WERI-Rb-1 (cell line): ENCODE measurements at regions not wholly inside any gene's neighbourhood (a gene's known extent, or its start where the extent isn't known, plus 50 kb on each side); places are given as distances from the start of the nearest gene placed in this dataset.

Experiments used
- DNase-seq: peaks from one replicate; pipeline ENCODE4 v3.0.0-alpha.2; 2020
- H3K27ac ChIP-seq: fragments of 250-450 bp; sonication (Bioruptor Pico); 2 replicates; pipeline ENCODE4 v1.5.1; 2020; ENCODE audit warnings: mild to moderate bottlenecking, moderate library complexity
- H3K27me3 ChIP-seq: fragments of 250-450 bp; sonication (Bioruptor Pico); 2 replicates; pipeline ENCODE4 v1.5.1; 2021; ENCODE audit warnings: mild to moderate bottlenecking, low read depth, moderate library complexity; ENCODE audit not compliant: insufficient read depth, severe bottlenecking
- H3K36me3 ChIP-seq: fragments of 250-450 bp; sonication (Bioruptor Pico); 2 replicates; pipeline ENCODE4 v1.5.1; 2020; ENCODE audit warnings: mild to moderate bottlenecking, moderate library complexity
- H3K4me3 ChIP-seq: 2 replicates; pipeline ENCODE4 v1.5.1; 2011; ENCODE audit warnings: low read depth, mild to moderate bottlenecking, control low read depth, low read length
- H3K9me3 ChIP-seq: fragments of 250-450 bp; sonication (Bioruptor Pico); 2 replicates; pipeline ENCODE4 v1.5.1; 2021; ENCODE audit warnings: mild to moderate bottlenecking, moderate library complexity; ENCODE audit not compliant: severe bottlenecking
- TF ChIP-seq, protein P1 (sequence below): IDR thresholded peaks from 2 replicates; pipeline ENCODE4 v1.5.1; 2011; ENCODE audit warnings: low read depth, mild to moderate bottlenecking, control low read depth, inconsistent platforms, low read length

DNA sequence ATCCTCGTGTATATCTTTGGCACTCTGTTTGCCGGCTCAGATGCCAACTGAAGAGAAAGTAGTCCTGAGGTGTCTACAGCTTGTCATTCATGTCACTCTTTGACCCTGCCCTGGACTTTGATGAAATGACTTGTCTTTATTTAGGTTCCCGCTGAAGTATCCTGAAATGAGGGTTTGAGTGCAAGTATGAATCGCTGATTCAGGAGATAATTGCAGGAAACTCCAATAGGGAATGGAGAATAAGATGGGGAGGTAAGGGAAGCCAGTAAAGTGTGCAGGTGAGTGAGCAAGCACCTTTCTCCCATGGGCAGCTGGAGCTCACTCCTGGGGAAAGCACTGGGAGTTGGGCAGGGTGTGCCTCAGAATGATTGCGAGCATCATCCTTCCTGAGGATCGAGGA is 50.3 kb upstream of the ZFR start:
- no peaks in the 10 kb centered on the region for H3K36me3 ChIP-seq
- peaks cover 5% of the 10 kb centered on the region for H3K9me3 ChIP-seq
- TF ChIP-seq, protein P1, sequence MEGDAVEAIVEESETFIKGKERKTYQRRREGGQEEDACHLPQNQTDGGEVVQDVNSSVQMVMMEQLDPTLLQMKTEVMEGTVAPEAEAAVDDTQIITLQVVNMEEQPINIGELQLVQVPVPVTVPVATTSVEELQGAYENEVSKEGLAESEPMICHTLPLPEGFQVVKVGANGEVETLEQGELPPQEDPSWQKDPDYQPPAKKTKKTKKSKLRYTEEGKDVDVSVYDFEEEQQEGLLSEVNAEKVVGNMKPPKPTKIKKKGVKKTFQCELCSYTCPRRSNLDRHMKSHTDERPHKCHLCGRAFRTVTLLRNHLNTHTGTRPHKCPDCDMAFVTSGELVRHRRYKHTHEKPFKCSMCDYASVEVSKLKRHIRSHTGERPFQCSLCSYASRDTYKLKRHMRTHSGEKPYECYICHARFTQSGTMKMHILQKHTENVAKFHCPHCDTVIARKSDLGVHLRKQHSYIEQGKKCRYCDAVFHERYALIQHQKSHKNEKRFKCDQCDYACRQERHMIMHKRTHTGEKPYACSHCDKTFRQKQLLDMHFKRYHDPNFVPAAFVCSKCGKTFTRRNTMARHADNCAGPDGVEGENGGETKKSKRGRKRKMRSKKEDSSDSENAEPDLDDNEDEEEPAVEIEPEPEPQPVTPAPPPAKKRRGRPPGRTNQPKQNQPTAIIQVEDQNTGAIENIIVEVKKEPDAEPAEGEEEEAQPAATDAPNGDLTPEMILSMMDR: no peak
- DNase-seq: no peak
- H3K4me3 ChIP-seq: no peak overlapping the region
- H3K27me3 ChIP-seq: peaks cover 83% of the 10 kb centered on the region
- H3K27ac ChIP-seq: no peak overlapping the region
